Adrenal gland (tissue), 9 donors: ENCODE measurements at regions not wholly inside any gene's neighbourhood (a gene's known extent, or its start where the extent isn't known, plus 50 kb on each side); places are given as distances from the start of the nearest gene placed in this dataset.

Experiments used
- DNase-seq, 7 donors: peaks; one replicate each; pipeline ENCODE4 v3.0.0-alpha.2; 2019 to 2020
- H3K27ac ChIP-seq, 5 donors: fragments of 200-600 bp; sonication (generic) in 4 of 5; 1 replicate in 3 of 5; 2 replicates in 2 of 5; pipeline versions ENCODE4 v1.5.1 to v1.8.0; 2016 to 2020; ENCODE audit warnings: mild to moderate bottlenecking in 1 of 5
- H3K27me3 ChIP-seq: fragments of 200-600 bp; 2 replicates; pipeline ENCODE4 v1.8.0; 2021
- H3K36me3 ChIP-seq, 2 donors: fragments of 200-600 bp; replicated peaks in 1 of 2; 1 replicate in 1 of 2; 2 replicates in 1 of 2; pipeline versions ENCODE4 v1.5.1 to v1.8.0; 2018 to 2022
- H3K4me1 ChIP-seq, 2 donors: fragments of 200-600 bp; replicated peaks in 1 of 2; 1 replicate in 1 of 2; 2 replicates in 1 of 2; pipeline versions ENCODE4 v1.5.1 to v1.8.0; 2018 to 2021
- H3K4me3 ChIP-seq, 4 donors: fragments of 200-600 bp; sonication (generic) in 3 of 4; one replicate each; pipeline ENCODE4 v1.5.1; 2016 to 2018
- H3K9me3 ChIP-seq, 3 donors: fragments of 200-600 bp; sonication (generic) in 1 of 3; replicated peaks in 1 of 3; 1 replicate in 2 of 3; 2 replicates in 1 of 3; pipeline versions ENCODE4 v1.5.1 to v1.8.0; 2016 to 2021
- POLR2A ChIP-seq, 2 donors: fragments of 450-650 bp; IDR thresholded peaks; one replicate each; pipeline ENCODE4 v1.6.1; 2017; ENCODE audit warnings: antibody characterized with exemption in 2 of 2, mild to moderate bottlenecking in 2 of 2, moderate library complexity in 1 of 2
- WGBS, 4 donors: extraction: QIAGEN DNeasy Blood & Tissue Kit in 2 of 4; methylation state at CpG; one replicate each; pipeline versions ENCODE4 v1.1.5 to v1.1.7; 2013 to 2017; 5-methylcytosine and 5-hydroxymethylcytosine counted together
- intact Hi-C, 2 donors: fragments of 100-400 bp; cut with DNase I; formaldehyde crosslinking; loops; one replicate each; pipeline versions ENCODE4 v1.14.1 to v1.15.0; 2022 to 2023
- TF ChIP-seq, protein P1 (sequence below), 6 experiments: fragments of 450-650 bp in 4 of 6; fragments of 200-600 bp in 2 of 6; sonication (generic) in 1 of 6; IDR thresholded peaks; 1 replicate in 5 of 6; 2 replicates in 1 of 6; pipeline versions ENCODE4 v1.5.1 to v1.8.0; 2016 to 2021; ENCODE audit warnings: antibody characterized with exemption in 6 of 6, mild to moderate bottlenecking in 2 of 6, moderate library complexity in 1 of 6
- donor health status: healthy with polysubstance abuse.
- donor health status: Bipolar disorder and iron deficiency.
- donor health status: DM: yes; HTN: yes; CAD: no.
- donor health status: DM: no; HTN: no; CAD: no.
- donor health status: DM: no; HTN: no; CAD: no.

DNA sequence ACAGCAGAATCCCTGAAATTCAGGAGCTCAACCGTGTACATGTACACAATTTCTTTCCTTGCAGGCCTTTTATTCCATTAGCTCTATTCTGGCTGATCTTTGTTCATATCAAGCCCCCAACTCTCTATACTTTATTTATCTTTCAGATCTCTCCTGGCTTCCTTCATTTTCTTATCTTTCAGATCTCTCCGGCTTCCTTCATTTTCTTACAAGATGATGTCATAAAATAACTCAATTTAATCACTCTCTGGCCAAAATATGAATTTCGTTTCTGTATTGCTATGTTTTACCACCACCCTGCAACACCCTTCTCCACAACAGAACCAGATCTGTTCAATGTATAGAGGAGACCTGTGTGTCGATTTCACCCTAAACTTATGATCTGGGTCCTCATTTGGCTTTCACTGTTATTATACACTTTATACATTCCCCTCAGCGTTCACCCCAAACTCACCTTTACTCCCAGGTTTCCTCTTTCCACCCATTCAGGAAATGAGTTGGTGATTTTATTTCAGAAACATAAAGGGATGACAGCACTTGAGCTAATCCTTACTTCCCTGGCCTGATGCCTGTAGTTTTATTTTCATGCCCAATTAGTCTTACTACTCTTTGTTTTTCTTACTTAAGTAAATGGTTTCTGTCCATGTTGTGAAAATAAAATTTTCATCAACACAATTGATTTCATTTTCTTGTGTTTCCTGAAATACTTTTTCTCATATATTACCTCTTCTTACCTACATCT is 195.5 kb downstream of the BCHE start:
- TF ChIP-seq, protein P1, sequence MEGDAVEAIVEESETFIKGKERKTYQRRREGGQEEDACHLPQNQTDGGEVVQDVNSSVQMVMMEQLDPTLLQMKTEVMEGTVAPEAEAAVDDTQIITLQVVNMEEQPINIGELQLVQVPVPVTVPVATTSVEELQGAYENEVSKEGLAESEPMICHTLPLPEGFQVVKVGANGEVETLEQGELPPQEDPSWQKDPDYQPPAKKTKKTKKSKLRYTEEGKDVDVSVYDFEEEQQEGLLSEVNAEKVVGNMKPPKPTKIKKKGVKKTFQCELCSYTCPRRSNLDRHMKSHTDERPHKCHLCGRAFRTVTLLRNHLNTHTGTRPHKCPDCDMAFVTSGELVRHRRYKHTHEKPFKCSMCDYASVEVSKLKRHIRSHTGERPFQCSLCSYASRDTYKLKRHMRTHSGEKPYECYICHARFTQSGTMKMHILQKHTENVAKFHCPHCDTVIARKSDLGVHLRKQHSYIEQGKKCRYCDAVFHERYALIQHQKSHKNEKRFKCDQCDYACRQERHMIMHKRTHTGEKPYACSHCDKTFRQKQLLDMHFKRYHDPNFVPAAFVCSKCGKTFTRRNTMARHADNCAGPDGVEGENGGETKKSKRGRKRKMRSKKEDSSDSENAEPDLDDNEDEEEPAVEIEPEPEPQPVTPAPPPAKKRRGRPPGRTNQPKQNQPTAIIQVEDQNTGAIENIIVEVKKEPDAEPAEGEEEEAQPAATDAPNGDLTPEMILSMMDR (IDR thresholded peaks at IDR 0.05), result no peak
- no peak for TF ChIP-seq POLR2A (IDR thresholded peaks at IDR 0.05)
- intact Hi-C loops, result no loop called here
- no peak for DNase-seq
- Histone ChIP-seq H3K27me3 (no peaks in the 10 kb centered on the region), H3K36me3 (no peaks in the 10 kb centered on the region), H3K4me1 (peaks cover 0 to 7% of the 10 kb centered on the region in 2 donors), H3K4me3 (no peak overlapping the region), H3K9me3 (no peaks in the 10 kb centered on the region), H3K27ac (no peak overlapping the region)
- 57 to 68% (median 65%) methylated on average over 5 of the region's 5 CpGs for WGBS, 4 donors

DNA sequence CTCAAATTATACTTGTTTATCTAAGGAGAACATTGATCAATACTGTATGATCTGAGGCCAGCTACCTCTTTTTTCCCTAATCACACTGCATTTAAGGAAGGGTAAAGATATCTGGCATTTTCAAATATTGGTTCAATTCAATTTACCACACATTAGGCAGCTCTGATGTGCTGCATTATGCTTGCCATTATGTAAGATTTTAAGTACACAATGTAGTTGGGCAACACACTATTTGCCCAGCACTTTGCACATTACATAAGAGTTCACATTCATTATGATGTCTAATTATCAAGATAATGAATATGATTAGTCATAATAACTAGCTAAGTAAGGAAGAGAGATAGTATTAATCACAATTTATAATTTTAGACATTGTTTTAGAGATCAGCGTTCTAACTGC is 196.3 kb downstream of the BCHE start:
- H3K27me3 ChIP-seq, result no peaks in the 10 kb centered on the region
- H3K36me3 ChIP-seq, result no peaks in the 10 kb centered on the region
- no peak overlapping the region for H3K27ac ChIP-seq
- no peak for DNase-seq
- H3K4me1 ChIP-seq, result peaks cover 0 to 7% of the 10 kb centered on the region in 2 donors
- H3K4me3 ChIP-seq, result no peak overlapping the region
- no peaks in the 10 kb centered on the region for H3K9me3 ChIP-seq
- TF ChIP-seq, protein P1 (IDR thresholded peaks at IDR 0.05), result no peak
- no peak for TF ChIP-seq POLR2A (IDR thresholded peaks at IDR 0.05)
- intact Hi-C loops, result no loop called here
- WGBS, 4 donors, result 74 to 87% (median 84%) methylated on average over 1 of the region's 1 CpG

DNA sequence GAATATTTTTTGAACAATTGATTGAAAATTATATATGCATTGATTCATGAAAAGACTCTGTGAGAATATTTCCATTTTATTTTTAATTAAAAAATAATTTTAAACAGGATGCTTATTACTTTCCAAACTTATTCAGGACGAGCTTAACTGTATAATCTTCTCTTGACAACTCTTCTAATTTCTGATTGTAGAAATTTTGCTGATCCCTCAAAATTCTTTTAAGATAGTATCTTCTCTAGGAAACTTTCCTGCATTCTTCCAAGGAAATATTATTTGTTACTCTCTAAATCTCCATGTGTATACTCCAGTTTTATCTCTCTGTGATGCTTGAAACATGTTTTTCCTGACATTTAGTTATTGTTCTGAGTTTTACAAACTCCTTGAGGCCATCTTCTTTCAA is 197.2 kb downstream of the BCHE start:
- Histone ChIP-seq H3K36me3 (no peaks in the 10 kb centered on the region), H3K4me3 (no peak overlapping the region), H3K27ac (no peak overlapping the region), H3K27me3 (no peaks in the 10 kb centered on the region), H3K9me3 (no peaks in the 10 kb centered on the region), H3K4me1 (peaks cover 0 to 7% of the 10 kb centered on the region in 2 donors)
- DNase-seq, result no peak
- no peak for TF ChIP-seq POLR2A (IDR thresholded peaks at IDR 0.05)
- TF ChIP-seq, protein P1 (IDR thresholded peaks at IDR 0.05), result no peak
- intact Hi-C loops, result no loop called here
- WGBS, 4 donors, result 48 to 61% (median 52%) methylated on average over 1 of the region's 1 CpG

GRCh38 chr3:165638034-165638433 is 199.2 kb downstream of the BCHE start:
- WGBS, 4 donors, result 74 to 79% (median 78%) methylated on average over 6 of the region's 6 CpGs
- Histone ChIP-seq H3K4me3 (no peak overlapping the region), H3K9me3 (no peaks in the 10 kb centered on the region), H3K36me3 (no peaks in the 10 kb centered on the region), H3K27me3 (no peaks in the 10 kb centered on the region), H3K4me1 (peaks cover 0 to 4% of the 10 kb centered on the region in 2 donors), H3K27ac (no peak overlapping the region)
- no peak for DNase-seq
- TF ChIP-seq POLR2A (IDR thresholded peaks at IDR 0.05), result no peak
- TF ChIP-seq, protein P1 (IDR thresholded peaks at IDR 0.05), result no peak
- intact Hi-C loops, result no loop called here
